Calu3 (cell line): ENCODE measurements at regions not wholly inside any gene's neighbourhood (a gene's known extent, or its start where the extent isn't known, plus 50 kb on each side); places are given as distances from the start of the nearest gene placed in this dataset.

Experiments
- BruUV-seq: library from RNA; stranded (reverse); fragments of 400-500 nt; replicated peaks from 2 replicates; lab custom pipeline; 2021; lab: Mats Ljungman, UMichigan
- CTCF ChIA-PET: fragments of 300-600 bp; sonication (Branson Sonifier 250); formaldehyde crosslinking; loops from one replicate; lab custom pipeline; 2022; ENCODE audit warnings: antibody characterized with exemption; lab: Charles Lee
- DNase-seq: peaks from one replicate; pipeline ENCODE4 v3.0.0; 2022
- H3K27ac Mint-ChIP-seq: one replicate; pipeline ENCODE4 v1.8.0; 2022; ENCODE audit warnings: mixed read lengths; ENCODE audit not compliant: unreplicated experiment
- H3K27me3 Mint-ChIP-seq: one replicate; pipeline ENCODE4 v1.8.0; 2022; ENCODE audit warnings: mixed read lengths; ENCODE audit not compliant: unreplicated experiment
- H3K36me3 Mint-ChIP-seq: one replicate; pipeline ENCODE4 v1.8.0; 2022; ENCODE audit warnings: mild to moderate bottlenecking, moderate library complexity, mixed read lengths; ENCODE audit not compliant: insufficient read depth, unreplicated experiment
- H3K4me1 Mint-ChIP-seq: one replicate; pipeline ENCODE4 v1.8.0; 2022; ENCODE audit warnings: mild to moderate bottlenecking, low read depth, mixed read lengths; ENCODE audit not compliant: unreplicated experiment
- H3K4me3 Mint-ChIP-seq: one replicate; pipeline ENCODE4 v1.8.0; 2022; ENCODE audit warnings: mild to moderate bottlenecking, low read depth, moderate library complexity, mixed read lengths; ENCODE audit not compliant: unreplicated experiment
- H3K9me3 Mint-ChIP-seq: one replicate; pipeline ENCODE4 v1.8.0; 2022; ENCODE audit warnings: low read depth, mixed read lengths; ENCODE audit not compliant: unreplicated experiment
- CTCF ChIP-seq: fragments of 200-600 bp; IDR thresholded peaks from one replicate; pipeline ENCODE4 v1.8.0; 2022; ENCODE audit warnings: antibody characterized with exemption; ENCODE audit not compliant: unreplicated experiment
- intact Hi-C: fragments of 100-400 bp; cut with micrococcal nuclease; formaldehyde crosslinking; loops from one replicate; pipeline ENCODE4 v1.10.0; 2022; ENCODE audit not compliant: unreplicated experiment

- no peak for TF ChIP-seq CTCF
- no peaks in the 10 kb centered on the region for H3K27me3 Mint-ChIP-seq
- H3K27ac Mint-ChIP-seq: no peak overlapping the region
- H3K36me3 Mint-ChIP-seq: no peaks in the 10 kb centered on the region
- BruUV-seq: no TSS peak
- peaks cover 18% of the 10 kb centered on the region for H3K9me3 Mint-ChIP-seq
- intact Hi-C loops: no loop called here
- H3K4me1 Mint-ChIP-seq: no peaks in the 10 kb centered on the region
- no peak overlapping the region for H3K4me3 Mint-ChIP-seq
- CTCF ChIA-PET: no interaction called here
- no peak for DNase-seq
Observed at GRCh38 chr2:21640046-21640445, 516.3 kb downstream of the TDRD15 start.

GRCh38 chr2:21642647-21643046, 518.9 kb downstream of the TDRD15 start:
- intact Hi-C loops: no loop called here
- BruUV-seq: no TSS peak
- TF ChIP-seq CTCF: no peak
- CTCF ChIA-PET: no interaction called here
- no peak overlapping the region for H3K27ac Mint-ChIP-seq
- H3K36me3 Mint-ChIP-seq: no peaks in the 10 kb centered on the region
- no peaks in the 10 kb centered on the region for H3K27me3 Mint-ChIP-seq
- no peak for DNase-seq
- H3K4me1 Mint-ChIP-seq: no peaks in the 10 kb centered on the region
- H3K4me3 Mint-ChIP-seq: no peak overlapping the region
- peaks cover 18% of the 10 kb centered on the region for H3K9me3 Mint-ChIP-seq

- no peak overlapping the region for H3K27ac Mint-ChIP-seq
- intact Hi-C loops: no loop called here
- H3K27me3 Mint-ChIP-seq: no peaks in the 10 kb centered on the region
- H3K4me3 Mint-ChIP-seq: no peak overlapping the region
- no peak for DNase-seq
- H3K9me3 Mint-ChIP-seq: peaks cover 19% of the 10 kb centered on the region
- no peaks in the 10 kb centered on the region for H3K4me1 Mint-ChIP-seq
- CTCF ChIA-PET: no interaction called here
- no peak for TF ChIP-seq CTCF
- BruUV-seq: no TSS peak
- H3K36me3 Mint-ChIP-seq: no peaks in the 10 kb centered on the region
Observed at GRCh38 chr2:21643180-21643579, 519.4 kb downstream of the TDRD15 start.

GRCh38 chr2:21644266-21644665, 520.5 kb downstream of the TDRD15 start:
- CTCF ChIA-PET: no interaction called here
- BruUV-seq: no TSS peak
- Mint-ChIP-seq H3K36me3 (no peaks in the 10 kb centered on the region), H3K27ac (no peak overlapping the region), H3K4me3 (no peak overlapping the region), H3K9me3 (peaks cover 21% of the 10 kb centered on the region), H3K4me1 (no peaks in the 10 kb centered on the region), H3K27me3 (no peaks in the 10 kb centered on the region)
- no peak for DNase-seq
- intact Hi-C loops: no loop called here
- no peak for TF ChIP-seq CTCF

- DNase-seq: no peak
- no peaks in the 10 kb centered on the region for H3K4me1 Mint-ChIP-seq
- H3K27me3 Mint-ChIP-seq: no peaks in the 10 kb centered on the region
- no peaks in the 10 kb centered on the region for H3K36me3 Mint-ChIP-seq
- H3K27ac Mint-ChIP-seq: no peak overlapping the region
- intact Hi-C loops: no loop called here
- H3K4me3 Mint-ChIP-seq: no peak overlapping the region
- CTCF ChIA-PET: no interaction called here
- TF ChIP-seq CTCF: no peak
- BruUV-seq: no TSS peak
- H3K9me3 Mint-ChIP-seq: peaks cover 20% of the 10 kb centered on the region
Observed at GRCh38 chr2:21646345-21646744, 522.6 kb downstream of the TDRD15 start.
